Gastroesophageal sphincter (tissue), 3 donors: ENCODE measurements at regions not wholly inside any gene's neighbourhood (a gene's known extent, or its start where the extent isn't known, plus 50 kb on each side); places are given as distances from the start of the nearest gene placed in this dataset.
"Not testable (repeated sequence)": the region's sequence is repeated elsewhere in the genome, so short reads cannot be mapped to it uniquely, and the experiment has no call there.

Experiments used
- CTCF ChIP-seq, 4 experiments: fragments of 200-600 bp in 2 of 4; fragments of 450-650 bp in 2 of 4; sonication (generic) in 1 of 4; IDR thresholded peaks; one replicate each; pipeline ENCODE4 v1.5.1; 2017 to 2019; ENCODE audit warnings: antibody characterized with exemption in 4 of 4, mild to moderate bottlenecking in 2 of 4, moderate library complexity in 2 of 4
- EP300 ChIP-seq: sonication (generic); formaldehyde crosslinking; IDR thresholded peaks from one replicate; pipeline ENCODE4 v1.6.1; 2017; ENCODE audit warnings: antibody characterized with exemption, mild to moderate bottlenecking
- POLR2A ChIP-seq, 2 donors: fragments of 450-650 bp; IDR thresholded peaks; one replicate each; pipeline ENCODE4 v1.6.1; 2017; ENCODE audit warnings: antibody characterized with exemption in 2 of 2, mild to moderate bottlenecking in 2 of 2, moderate library complexity in 1 of 2
- POLR2AphosphoS5 ChIP-seq: sonication (generic); formaldehyde crosslinking; IDR thresholded peaks from one replicate; pipeline ENCODE4 v1.6.1; 2017; ENCODE audit warnings: antibody characterized with exemption

GRCh38 chrX:85772391-85772790, 275.0 kb downstream of the CHM start:
- TF ChIP-seq CTCF (IDR thresholded peaks at IDR 0.05); EP300; POLR2AphosphoS5; POLR2A (IDR thresholded peaks at IDR 0.05): not testable (repeated sequence)
